ENCODE measurements at regions not wholly inside any gene's neighbourhood (a gene's known extent, or its start where the extent isn't known, plus 50 kb on each side); places are given as distances from the start of the nearest gene placed in this dataset.
A peak's percentile ranks its signal among the peaks of the same experiment; 100 is the strongest.
"Not testable (repeated sequence)": the region's sequence is repeated elsewhere in the genome, so short reads cannot be mapped to it uniquely, and the experiment has no call there.

DNA sequence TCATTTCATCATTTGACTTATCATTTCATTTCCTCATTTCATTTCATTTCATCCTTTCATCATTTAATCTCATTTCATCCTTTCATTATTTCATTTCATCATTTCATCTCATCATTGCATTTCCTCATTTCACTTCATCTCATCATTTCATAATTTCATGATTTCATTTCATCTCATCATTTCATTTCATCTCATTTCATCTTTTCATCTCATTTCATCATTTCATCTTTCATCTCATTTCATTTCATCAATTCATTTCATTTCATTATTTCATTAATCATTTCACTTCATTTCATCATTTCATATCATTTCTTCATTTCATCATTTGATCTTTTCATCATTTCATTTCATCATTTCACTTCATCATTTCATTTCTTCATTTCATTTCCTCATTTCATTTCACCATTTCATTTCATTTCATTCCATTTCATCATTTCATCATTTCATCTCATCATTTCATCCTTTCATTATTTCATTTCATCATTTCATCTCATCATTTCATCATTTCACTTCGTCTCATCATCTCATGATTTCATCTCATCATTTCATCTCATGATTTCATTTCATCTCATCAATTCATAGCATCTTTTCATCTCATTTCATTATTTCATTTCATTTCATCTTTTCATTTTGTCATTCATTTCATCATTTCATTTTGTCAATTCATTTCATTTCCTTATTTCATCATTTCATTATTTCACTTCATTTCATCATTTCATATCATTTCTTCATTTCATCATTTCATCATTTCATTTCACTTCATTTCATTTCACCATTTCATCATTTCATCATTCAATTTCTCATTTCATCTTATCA is 131.1 kb downstream of the ZNF92 start:
- H3K9me3 ChIP-seq (ENCODE audit: insufficient read depth, low read depth); BruUV-seq (replicated peaks); H4K20me1 ChIP-seq (ENCODE audit: insufficient read depth); H2AFZ ChIP-seq; H3K4me1 ChIP-seq (replicated peaks; ENCODE audit: insufficient read depth); H3K9me2 ChIP-seq (ENCODE audit: insufficient read depth); H3K27me3 ChIP-seq (ENCODE audit: insufficient read depth, low read depth); DNase-seq; H3F3A ChIP-seq (ENCODE audit: insufficient read depth, low read depth); H3K36me3 ChIP-seq (ENCODE audit: low read depth); POLR2A ChIA-PET (ENCODE audit: unreplicated experiment); H3K4me2 ChIP-seq; H3K4me3 ChIP-seq; CTCF ChIA-PET; intact Hi-C loops (cut with micrococcal nuclease; ENCODE audit: unreplicated experiment); H3K79me2 ChIP-seq (ENCODE audit: low read depth); H3K27ac ChIP-seq: not testable (repeated sequence)

DNA sequence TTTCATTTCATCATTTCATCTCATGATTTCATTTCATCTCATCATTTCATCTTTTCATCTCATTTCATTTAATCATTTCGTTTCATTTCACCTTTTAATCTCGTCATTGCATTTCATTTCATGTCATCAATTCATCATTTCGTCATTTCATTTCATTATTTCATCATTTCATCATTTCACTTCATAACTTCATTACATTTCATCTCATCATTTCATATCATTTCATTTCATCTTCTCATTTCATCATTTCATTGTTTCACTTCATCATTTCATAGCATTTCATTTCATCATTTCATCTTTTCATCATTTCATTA is 131.6 kb downstream of the ZNF92 start:
- POLR2A ChIA-PET (ENCODE audit: unreplicated experiment): not testable (repeated sequence)

DNA sequence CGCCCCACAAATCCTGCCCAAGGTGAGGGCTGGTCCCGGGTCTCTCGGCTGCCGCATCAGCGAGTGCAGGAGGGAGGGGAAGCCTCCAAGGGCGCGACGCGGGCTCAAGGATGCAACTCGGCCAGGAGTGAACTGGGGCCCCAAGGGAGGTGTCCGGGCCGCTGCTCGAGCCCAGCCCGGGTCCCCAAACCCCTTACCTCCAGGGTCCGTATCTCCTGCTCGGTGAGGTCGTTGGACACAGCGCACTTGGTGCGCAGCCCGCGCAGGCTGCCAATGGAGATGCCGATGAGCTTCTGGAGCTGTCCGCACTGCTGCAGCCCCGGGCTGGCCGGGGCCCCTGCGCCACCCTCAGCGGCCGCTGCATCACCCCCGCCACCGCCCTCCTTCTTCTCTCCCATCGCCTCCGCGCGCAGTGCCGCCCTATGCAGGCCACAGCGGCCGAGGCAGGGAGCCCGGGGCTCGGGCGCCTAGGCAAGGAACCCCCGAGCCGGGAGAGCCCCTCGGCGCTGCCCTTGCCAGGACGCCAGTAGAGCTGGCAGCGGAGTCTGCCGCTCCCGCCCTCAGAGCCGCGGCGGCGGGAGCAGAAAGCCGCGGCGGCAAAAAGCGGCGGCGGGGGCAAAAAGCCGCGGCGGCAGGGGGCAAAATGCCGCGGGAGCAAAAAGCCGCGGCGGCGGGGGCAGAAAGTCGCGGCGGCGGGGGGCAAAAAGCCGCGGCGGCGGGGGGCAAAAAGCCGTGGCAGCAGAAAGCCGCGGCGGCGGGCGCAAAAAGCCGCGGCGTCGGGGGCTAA is 135.1 kb downstream of the ZNF92 start:
- H2AFZ ChIP-seq; H3F3A ChIP-seq (ENCODE audit: insufficient read depth, low read depth); DNase-seq; H3K36me3 ChIP-seq (ENCODE audit: low read depth); H3K27me3 ChIP-seq (ENCODE audit: insufficient read depth, low read depth); H3K4me2 ChIP-seq; H4K20me1 ChIP-seq (ENCODE audit: insufficient read depth); POLR2A ChIA-PET (ENCODE audit: unreplicated experiment); intact Hi-C loops (cut with micrococcal nuclease; ENCODE audit: unreplicated experiment); H3K9me3 ChIP-seq (ENCODE audit: insufficient read depth, low read depth); H3K4me1 ChIP-seq (replicated peaks; ENCODE audit: insufficient read depth); H3K9me2 ChIP-seq (ENCODE audit: insufficient read depth); CTCF ChIA-PET; BruUV-seq (replicated peaks); H3K27ac ChIP-seq; H3K79me2 ChIP-seq (ENCODE audit: low read depth); H3K4me3 ChIP-seq: not testable (repeated sequence)

More for the DNA sequence above, 131.6 kb downstream of the ZNF92 start:
- BruUV-seq (replicated peaks); H2AFZ ChIP-seq; intact Hi-C loops (cut with micrococcal nuclease; ENCODE audit: unreplicated experiment); CTCF ChIA-PET; H3K4me3 ChIP-seq; H3F3A ChIP-seq (ENCODE audit: insufficient read depth, low read depth); H3K36me3 ChIP-seq (ENCODE audit: low read depth); H3K9me3 ChIP-seq (ENCODE audit: insufficient read depth, low read depth); H3K4me2 ChIP-seq; H3K4me1 ChIP-seq (replicated peaks; ENCODE audit: insufficient read depth); H3K27me3 ChIP-seq (ENCODE audit: insufficient read depth, low read depth); H3K9me2 ChIP-seq (ENCODE audit: insufficient read depth); H3K27ac ChIP-seq; DNase-seq; H4K20me1 ChIP-seq (ENCODE audit: insufficient read depth); H3K79me2 ChIP-seq (ENCODE audit: low read depth): not testable (repeated sequence)

DNA sequence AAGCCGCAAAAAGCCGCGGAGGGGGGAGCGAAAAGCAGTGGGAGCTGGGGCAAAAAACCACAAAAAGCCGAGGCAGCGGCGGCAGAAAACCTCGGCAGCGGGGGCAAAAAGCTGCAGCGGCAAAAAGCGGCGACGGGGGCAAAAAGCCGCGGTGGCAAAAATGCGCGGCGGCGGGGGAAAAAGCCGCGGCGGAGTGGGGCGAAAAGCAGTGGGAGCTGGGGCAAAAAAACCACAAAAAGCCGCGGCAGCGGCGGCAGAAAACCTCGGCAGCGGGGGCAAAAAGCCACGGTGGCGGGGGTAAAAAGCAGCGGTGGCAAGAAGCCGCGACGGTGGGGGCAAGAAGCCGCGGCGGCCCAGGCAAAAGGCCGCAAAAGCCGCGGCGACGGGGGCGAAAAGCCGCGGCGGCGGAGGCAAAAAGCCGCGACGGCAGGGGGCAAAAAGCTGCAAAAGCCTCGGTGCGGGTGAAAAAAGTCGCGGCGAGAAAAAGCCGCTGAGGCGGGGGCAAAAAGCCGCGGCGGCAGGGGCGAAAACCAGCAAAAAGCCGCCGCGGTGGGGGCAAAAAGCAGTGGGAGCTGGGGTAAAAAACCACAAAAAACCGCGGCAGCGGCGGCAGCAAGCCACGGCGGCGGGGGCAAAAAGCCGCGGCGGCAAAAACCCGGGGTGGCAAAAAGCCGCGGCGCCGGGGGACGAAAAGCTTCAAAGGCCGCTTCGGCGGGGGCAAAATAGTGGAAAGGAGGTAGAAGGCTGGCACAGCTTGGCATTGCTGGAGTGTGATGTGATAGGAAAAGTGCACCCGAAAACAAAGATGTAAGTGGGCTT is 135.9 kb downstream of the ZNF92 start:
- no peaks in the 10 kb centered on the region for H3K79me2 ChIP-seq (ENCODE audit: low read depth)
- no peaks in the 10 kb centered on the region for H4K20me1 ChIP-seq (ENCODE audit: insufficient read depth)
- DNase-seq: no peak
- no peak overlapping the region; the same call in 1 of the 2 replicates for H3K4me3 ChIP-seq
- no peaks in the 10 kb centered on the region for H3K9me2 ChIP-seq (ENCODE audit: insufficient read depth)
- no peak overlapping the region for H2AFZ ChIP-seq
- ChIA-PET CTCF (no interaction called here), POLR2A (ENCODE audit: unreplicated experiment) (no interaction called here)
- no TSS peak for BruUV-seq (replicated peaks)
- TF ChIP-seq, protein P1, sequence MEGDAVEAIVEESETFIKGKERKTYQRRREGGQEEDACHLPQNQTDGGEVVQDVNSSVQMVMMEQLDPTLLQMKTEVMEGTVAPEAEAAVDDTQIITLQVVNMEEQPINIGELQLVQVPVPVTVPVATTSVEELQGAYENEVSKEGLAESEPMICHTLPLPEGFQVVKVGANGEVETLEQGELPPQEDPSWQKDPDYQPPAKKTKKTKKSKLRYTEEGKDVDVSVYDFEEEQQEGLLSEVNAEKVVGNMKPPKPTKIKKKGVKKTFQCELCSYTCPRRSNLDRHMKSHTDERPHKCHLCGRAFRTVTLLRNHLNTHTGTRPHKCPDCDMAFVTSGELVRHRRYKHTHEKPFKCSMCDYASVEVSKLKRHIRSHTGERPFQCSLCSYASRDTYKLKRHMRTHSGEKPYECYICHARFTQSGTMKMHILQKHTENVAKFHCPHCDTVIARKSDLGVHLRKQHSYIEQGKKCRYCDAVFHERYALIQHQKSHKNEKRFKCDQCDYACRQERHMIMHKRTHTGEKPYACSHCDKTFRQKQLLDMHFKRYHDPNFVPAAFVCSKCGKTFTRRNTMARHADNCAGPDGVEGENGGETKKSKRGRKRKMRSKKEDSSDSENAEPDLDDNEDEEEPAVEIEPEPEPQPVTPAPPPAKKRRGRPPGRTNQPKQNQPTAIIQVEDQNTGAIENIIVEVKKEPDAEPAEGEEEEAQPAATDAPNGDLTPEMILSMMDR (conservative IDR thresholded peaks at IDR 0.05): no peak
- TF ChIP-seq EZH2 (IDR thresholded peaks at IDR 0.05; ENCODE audit: low read depth): peak; percentile 90; the same call in 1 of the 2 replicates
- peaks cover 8% of the 10 kb centered on the region for H3K9me3 ChIP-seq (ENCODE audit: insufficient read depth, low read depth)
- peak overlapping the region; percentile 38; the same call in 1 of the 2 replicates for H3K4me2 ChIP-seq
- no peak overlapping the region for H3K27ac ChIP-seq
- no peaks in the 10 kb centered on the region for H3K36me3 ChIP-seq (ENCODE audit: low read depth)
- intact Hi-C loops (cut with micrococcal nuclease; ENCODE audit: unreplicated experiment): no loop called here
- H3F3A ChIP-seq (ENCODE audit: insufficient read depth, low read depth): no peaks in the 10 kb centered on the region
- H3K27me3 ChIP-seq (ENCODE audit: insufficient read depth, low read depth): peaks cover 4% of the 10 kb centered on the region; the same call in 1 of the 2 replicates
- H3K4me1 ChIP-seq (replicated peaks; ENCODE audit: insufficient read depth): no peaks in the 10 kb centered on the region

DNA sequence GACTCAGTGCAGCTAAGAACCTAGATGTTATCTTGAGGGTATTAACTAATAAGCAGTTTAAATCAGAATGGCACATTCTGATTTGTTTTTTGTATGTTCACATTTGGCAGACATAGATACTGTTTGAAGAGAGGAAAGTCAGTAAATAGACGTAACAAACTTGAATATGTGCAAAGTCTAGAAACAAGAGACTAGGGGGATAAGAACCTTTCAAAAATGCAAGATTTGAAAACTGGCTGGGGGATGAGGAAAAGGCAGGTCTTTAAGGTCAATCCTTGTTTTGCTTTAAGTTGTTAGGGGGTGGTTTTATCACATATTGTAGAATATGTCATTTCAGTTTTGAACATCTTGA is 136.5 kb downstream of the ZNF92 start:
- H3K4me2 ChIP-seq; H3K36me3 ChIP-seq (ENCODE audit: low read depth); DNase-seq; H3K9me2 ChIP-seq (ENCODE audit: insufficient read depth); H2AFZ ChIP-seq; H3K27me3 ChIP-seq (ENCODE audit: insufficient read depth, low read depth); intact Hi-C loops (cut with micrococcal nuclease; ENCODE audit: unreplicated experiment); H3K9me3 ChIP-seq (ENCODE audit: insufficient read depth, low read depth); H4K20me1 ChIP-seq (ENCODE audit: insufficient read depth); H3K27ac ChIP-seq; H3K4me1 ChIP-seq (replicated peaks; ENCODE audit: insufficient read depth); H3K79me2 ChIP-seq (ENCODE audit: low read depth); POLR2A ChIA-PET (ENCODE audit: unreplicated experiment); H3F3A ChIP-seq (ENCODE audit: insufficient read depth, low read depth); CTCF ChIA-PET; BruUV-seq (replicated peaks); H3K4me3 ChIP-seq: not testable (repeated sequence)

DNA sequence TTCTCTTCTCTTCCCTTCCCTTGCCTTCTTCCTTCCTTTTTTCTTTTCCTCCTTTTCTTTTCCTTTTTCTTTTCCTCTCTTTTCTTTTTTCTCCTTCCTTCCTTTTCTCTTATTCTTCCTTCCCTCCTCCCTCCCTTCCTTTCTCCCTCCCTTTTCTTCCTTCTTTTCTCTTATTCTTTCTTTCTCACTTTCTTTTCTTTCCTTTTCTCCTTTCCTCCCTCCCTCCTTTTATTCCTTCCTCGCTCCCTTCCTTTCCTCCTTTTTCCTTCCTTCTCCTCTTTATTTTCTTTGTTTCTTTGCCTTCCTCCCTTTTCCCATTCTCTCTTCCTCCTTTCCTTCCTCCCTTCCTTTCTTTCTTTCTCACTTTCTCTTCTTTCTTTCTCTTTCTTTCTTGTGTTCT is 146.1 kb downstream of the ZNF92 start:
- H3F3A ChIP-seq (ENCODE audit: insufficient read depth, low read depth); H3K27ac ChIP-seq; H3K4me3 ChIP-seq; H3K79me2 ChIP-seq (ENCODE audit: low read depth); H2AFZ ChIP-seq; H3K36me3 ChIP-seq (ENCODE audit: low read depth); H4K20me1 ChIP-seq (ENCODE audit: insufficient read depth); BruUV-seq (replicated peaks); DNase-seq; POLR2A ChIA-PET (ENCODE audit: unreplicated experiment); H3K27me3 ChIP-seq (ENCODE audit: insufficient read depth, low read depth); CTCF ChIA-PET; H3K9me3 ChIP-seq (ENCODE audit: insufficient read depth, low read depth); intact Hi-C loops (cut with micrococcal nuclease; ENCODE audit: unreplicated experiment); H3K4me2 ChIP-seq; H3K4me1 ChIP-seq (replicated peaks; ENCODE audit: insufficient read depth); H3K9me2 ChIP-seq (ENCODE audit: insufficient read depth): not testable (repeated sequence)

Data from PC-9 (cell line).